ENCODE measurements at regions not wholly inside any gene's neighbourhood (a gene's known extent, or its start where the extent isn't known, plus 50 kb on each side); places are given as distances from the start of the nearest gene placed in this dataset.

DNA sequence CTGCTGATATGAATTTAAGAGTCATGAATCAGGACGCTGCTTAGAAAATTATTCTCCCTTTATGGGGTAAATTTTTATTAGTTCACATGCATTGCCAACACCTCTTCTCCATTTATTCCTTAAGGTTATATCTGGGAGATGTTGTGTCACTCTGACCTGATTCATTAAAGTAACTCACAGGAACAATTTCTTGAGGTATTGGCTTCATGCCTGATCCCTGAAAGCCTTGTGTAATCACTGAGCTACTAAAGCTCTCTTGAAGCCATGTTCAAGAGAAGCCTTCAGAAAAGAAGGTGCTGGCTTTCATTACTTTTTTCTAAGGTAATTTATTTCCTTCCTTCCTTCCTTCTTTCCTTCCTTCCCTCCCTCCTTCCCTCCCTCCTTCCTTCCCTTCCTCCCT, 420.6 kb downstream of the RAB38 start:
- no peak overlapping the region for H3K9ac ChIP-seq
- no peak overlapping the region for H3K4me2 ChIP-seq
- H3K4me3 ChIP-seq: no peak overlapping the region
- no peak overlapping the region for H3K27ac ChIP-seq
- H3K4me1 ChIP-seq: no peaks in the 10 kb centered on the region
- H4K20me1 ChIP-seq: no peaks in the 10 kb centered on the region
- H3K27me3 ChIP-seq: no peaks in the 10 kb centered on the region
- TF ChIP-seq Cebpa-rat (IDR thresholded peaks at IDR 0.05): no peak
- peaks cover 0 to 3% (median 0%) of the 10 kb centered on the region in 11 experiments; a peak in 2 of 22 replicates for H3K9me3 ChIP-seq (replicated peaks in 1 of 11)
- no peaks in the 10 kb centered on the region for H3K36me3 ChIP-seq

DNA sequence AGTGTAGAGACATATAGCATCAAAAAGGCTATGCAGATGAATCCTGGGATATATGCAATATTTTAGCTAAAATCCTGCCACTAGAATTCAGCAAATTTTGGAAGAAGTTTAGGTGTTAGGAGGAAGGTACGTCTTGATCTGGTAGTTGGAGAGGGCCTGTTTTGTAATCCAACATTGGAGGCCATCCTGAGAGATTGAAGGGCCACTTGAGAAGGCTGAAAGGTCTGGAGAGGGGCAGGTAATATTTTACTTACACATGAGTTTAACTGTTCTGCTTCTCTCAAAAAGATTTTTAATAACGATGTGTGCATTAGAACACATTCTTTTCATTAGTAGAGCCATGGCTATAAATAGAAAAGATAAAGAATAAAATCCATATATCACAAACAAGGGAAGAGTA, 422.1 kb downstream of the RAB38 start:
- H3K27ac ChIP-seq: no peak overlapping the region
- no peak overlapping the region for H3K4me3 ChIP-seq
- no peak for TF ChIP-seq Cebpa-rat (IDR thresholded peaks at IDR 0.05)
- H3K36me3 ChIP-seq: no peaks in the 10 kb centered on the region
- peaks cover 0 to 3% (median 0%) of the 10 kb centered on the region in 11 experiments; a peak in 1 of 22 replicates for H3K9me3 ChIP-seq (replicated peaks in 1 of 11)
- no peaks in the 10 kb centered on the region for H3K4me1 ChIP-seq
- H4K20me1 ChIP-seq: no peaks in the 10 kb centered on the region
- H3K27me3 ChIP-seq: no peaks in the 10 kb centered on the region
- H3K9ac ChIP-seq: no peak overlapping the region
- H3K4me2 ChIP-seq: no peak overlapping the region

DNA sequence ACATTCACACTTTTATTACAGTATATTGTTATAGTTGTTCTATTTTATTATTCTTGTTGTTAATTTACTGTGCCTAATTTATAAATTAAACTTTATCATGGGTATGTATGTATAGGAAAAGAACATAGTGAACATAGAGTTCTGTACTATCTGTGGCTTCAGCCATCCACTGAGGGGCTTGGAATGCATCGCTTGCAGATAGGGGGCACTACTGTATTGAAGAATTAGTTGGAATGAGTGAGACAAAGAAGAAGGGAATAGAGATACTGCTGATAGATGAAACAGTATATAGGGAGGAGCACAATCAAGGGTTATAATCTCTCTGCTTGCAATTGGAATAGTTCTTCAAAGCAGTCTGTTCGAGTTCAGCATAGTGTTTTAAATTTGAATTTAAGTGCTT, 432.2 kb downstream of the RAB38 start:
- no peaks in the 10 kb centered on the region for H4K20me1 ChIP-seq
- H3K27me3 ChIP-seq: no peaks in the 10 kb centered on the region
- no peak overlapping the region for H3K4me2 ChIP-seq
- 0 out of 20 replicates have a peak, but pooled peaks cover 0 to 6% (median 0%) of the 10 kb centered on the region in 10 experiments for H3K4me1 ChIP-seq
- H3K4me3 ChIP-seq: no peak overlapping the region
- H3K27ac ChIP-seq: no peak overlapping the region
- no peak overlapping the region for H3K9ac ChIP-seq
- H3K9me3 ChIP-seq (replicated peaks in 1 of 11): no peaks in the 10 kb centered on the region
- no peaks in the 10 kb centered on the region for H3K36me3 ChIP-seq
- no peak for TF ChIP-seq Cebpa-rat (IDR thresholded peaks at IDR 0.05)

DNA sequence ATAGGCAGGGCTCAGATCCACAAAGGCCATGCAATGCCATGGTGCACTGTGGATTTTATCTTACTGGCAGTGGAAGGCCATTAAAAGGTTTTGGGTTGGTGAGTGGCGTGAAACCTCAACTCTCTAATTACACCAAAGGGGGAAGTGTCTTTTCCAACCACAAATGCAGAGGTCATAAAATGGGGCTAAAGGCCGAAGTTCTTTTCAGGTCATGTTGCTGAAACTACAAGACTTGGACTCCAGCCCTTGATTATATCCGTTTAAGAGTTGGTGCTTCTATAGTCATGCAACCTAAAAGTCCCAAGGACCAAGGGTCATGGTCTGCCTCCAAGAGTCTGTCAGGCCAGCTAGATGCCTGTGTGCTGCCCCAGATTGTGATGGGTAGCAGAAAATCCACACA, 434.3 kb downstream of the RAB38 start:
- Histone ChIP-seq H3K4me2 (no peak overlapping the region), H3K4me3 (no peak overlapping the region), H4K20me1 (no peaks in the 10 kb centered on the region), H3K9ac (no peak overlapping the region), H3K4me1 (0 out of 20 replicates have a peak, but pooled peaks cover 0 to 6% (median 0%) of the 10 kb centered on the region in 10 experiments), H3K9me3 (replicated peaks in 1 of 11) (no peaks in the 10 kb centered on the region), H3K27ac (no peak overlapping the region), H3K36me3 (no peaks in the 10 kb centered on the region), H3K27me3 (no peaks in the 10 kb centered on the region)
- no peak for TF ChIP-seq Cebpa-rat (IDR thresholded peaks at IDR 0.05)

DNA sequence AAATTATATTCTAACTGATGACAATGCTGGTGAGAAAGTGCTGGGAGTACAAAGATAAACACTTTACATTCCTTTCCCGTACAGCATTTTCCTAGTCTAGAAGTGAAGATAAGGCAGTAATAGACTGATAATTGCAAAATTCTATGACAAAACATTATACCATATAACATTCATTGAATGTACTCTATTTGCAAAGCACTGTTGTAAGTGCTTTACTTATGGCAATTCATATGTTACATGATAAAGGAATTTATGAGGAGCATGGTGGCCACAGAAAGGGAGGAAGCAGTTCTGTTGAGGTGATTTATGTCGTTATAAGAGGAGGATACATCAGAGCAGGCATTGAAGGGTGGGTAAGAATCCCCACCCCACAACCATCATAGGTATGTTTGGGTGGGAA, 434.8 kb downstream of the RAB38 start:
- Histone ChIP-seq H3K36me3 (no peaks in the 10 kb centered on the region), H3K27ac (no peak overlapping the region), H4K20me1 (no peaks in the 10 kb centered on the region), H3K9ac (no peak overlapping the region), H3K4me3 (no peak overlapping the region), H3K27me3 (no peaks in the 10 kb centered on the region), H3K9me3 (replicated peaks in 1 of 11) (no peaks in the 10 kb centered on the region), H3K4me1 (peaks cover 0 to 7% (median 0%) of the 10 kb centered on the region in 10 experiments; a peak in 4 of 20 replicates), H3K4me2 (no peak overlapping the region)
- TF ChIP-seq Cebpa-rat (IDR thresholded peaks at IDR 0.05): no peak

DNA sequence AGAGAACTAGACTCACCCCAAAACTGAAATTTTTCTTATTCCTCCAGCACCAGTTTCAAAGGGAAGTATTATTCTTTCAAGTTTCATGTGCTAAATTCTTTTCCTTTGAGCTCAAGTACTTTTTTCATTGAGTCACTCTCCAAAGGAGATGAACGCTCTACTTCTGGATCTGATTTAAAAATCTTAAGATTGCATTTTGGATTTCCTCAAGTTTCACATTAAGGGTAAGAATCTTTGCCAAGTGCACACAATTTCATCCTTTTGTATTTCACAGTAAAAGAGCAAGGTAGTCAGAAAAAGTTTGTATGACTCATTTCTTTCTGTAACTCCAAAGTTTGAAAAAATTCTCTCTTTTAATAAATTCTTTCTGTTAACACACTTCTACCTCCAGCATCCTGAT, 435.5 kb downstream of the RAB38 start:
- H3K4me3 ChIP-seq: no peak overlapping the region
- no peaks in the 10 kb centered on the region for H3K27me3 ChIP-seq
- H3K36me3 ChIP-seq: no peaks in the 10 kb centered on the region
- no peaks in the 10 kb centered on the region for H3K9me3 ChIP-seq (replicated peaks in 1 of 11)
- H3K4me1 ChIP-seq: peaks cover 0 to 12% (median 0%) of the 10 kb centered on the region in 10 experiments; a peak in 4 of 20 replicates
- H3K4me2 ChIP-seq: no peak overlapping the region
- no peak for TF ChIP-seq Cebpa-rat (IDR thresholded peaks at IDR 0.05)
- no peak overlapping the region for H3K9ac ChIP-seq
- no peaks in the 10 kb centered on the region for H4K20me1 ChIP-seq
- H3K27ac ChIP-seq: no peak overlapping the region

DNA sequence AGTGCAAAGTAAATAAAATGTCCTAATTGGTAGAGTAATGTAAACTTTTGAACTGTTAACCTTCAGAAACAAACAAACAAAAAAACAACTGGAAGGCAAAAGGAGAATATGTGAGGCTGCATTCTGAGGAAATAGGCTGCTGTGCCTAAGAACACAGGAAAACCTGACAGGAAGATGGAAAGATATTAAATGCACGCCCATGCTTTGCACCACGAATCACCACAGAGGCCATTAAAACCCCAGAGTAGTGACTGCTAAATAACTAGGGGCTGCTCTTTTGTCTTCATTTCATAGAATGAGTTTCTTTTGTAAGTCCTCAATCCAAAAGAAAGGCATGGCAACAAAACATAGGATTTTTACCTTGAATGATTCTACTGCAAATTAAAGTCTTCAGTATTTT, 436.0 kb downstream of the RAB38 start:
- Histone ChIP-seq H3K4me1 (peaks cover 0 to 12% (median 0%) of the 10 kb centered on the region in 10 experiments; a peak in 4 of 20 replicates), H3K9me3 (replicated peaks in 1 of 11) (no peaks in the 10 kb centered on the region), H4K20me1 (no peaks in the 10 kb centered on the region), H3K27me3 (no peaks in the 10 kb centered on the region), H3K4me3 (no peak overlapping the region), H3K36me3 (no peaks in the 10 kb centered on the region), H3K27ac (no peak overlapping the region), H3K4me2 (no peak overlapping the region), H3K9ac (no peak overlapping the region)
- no peak for TF ChIP-seq Cebpa-rat (IDR thresholded peaks at IDR 0.05)

DNA sequence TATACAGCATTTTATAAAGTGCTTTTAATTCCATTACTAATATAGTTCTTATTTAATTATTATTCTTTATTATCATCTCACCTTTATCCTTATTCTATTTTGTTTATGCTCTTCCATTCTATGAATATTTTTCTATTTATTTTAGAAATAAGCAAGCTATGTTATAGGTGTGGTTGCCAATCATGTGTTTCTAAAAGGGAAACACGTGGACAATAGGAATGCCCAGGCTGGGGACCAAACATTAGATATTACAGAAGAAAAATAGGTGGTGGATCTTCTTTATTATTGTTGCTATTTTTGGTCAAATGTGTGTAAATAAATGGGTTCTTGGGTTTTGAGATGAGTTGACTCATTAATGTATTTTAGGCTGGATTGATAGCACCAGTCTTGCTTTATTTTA, 438.3 kb downstream of the RAB38 start:
- Histone ChIP-seq H3K27ac (no peak overlapping the region), H3K36me3 (no peaks in the 10 kb centered on the region), H3K4me2 (no peak overlapping the region), H3K9ac (no peak overlapping the region), H3K4me3 (no peak overlapping the region), H3K9me3 (replicated peaks in 1 of 11) (no peaks in the 10 kb centered on the region), H3K4me1 (peaks cover 0 to 12% (median 0%) of the 10 kb centered on the region in 10 experiments; a peak in 4 of 20 replicates), H4K20me1 (no peaks in the 10 kb centered on the region), H3K27me3 (no peaks in the 10 kb centered on the region)
- no peak for TF ChIP-seq Cebpa-rat (IDR thresholded peaks at IDR 0.05)

DNA sequence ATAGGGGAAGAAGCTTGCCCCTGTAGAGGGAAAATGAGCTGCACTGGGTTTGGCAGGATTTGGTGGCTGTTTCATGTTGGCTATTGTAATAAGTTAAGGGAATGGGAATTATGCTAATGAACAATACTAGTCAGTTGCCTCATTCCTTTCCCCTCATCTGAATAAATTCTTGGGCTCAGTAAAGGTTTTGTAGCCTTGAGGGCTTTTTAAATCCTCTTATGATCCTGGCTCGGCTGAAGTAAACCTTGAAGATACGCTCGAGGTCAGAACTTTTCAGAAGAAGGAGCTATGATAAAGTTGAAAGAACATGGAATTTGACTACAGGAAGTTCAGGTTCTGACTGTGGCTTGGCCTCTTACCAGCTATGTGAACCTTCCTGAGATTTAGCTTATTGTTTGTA, 448.7 kb downstream of the RAB38 start:
- H3K27ac ChIP-seq: no peak overlapping the region
- TF ChIP-seq Cebpa-rat (IDR thresholded peaks at IDR 0.05): no peak
- H3K4me2 ChIP-seq: no peak overlapping the region
- H4K20me1 ChIP-seq: no peaks in the 10 kb centered on the region
- H3K9ac ChIP-seq: no peak overlapping the region
- no peaks in the 10 kb centered on the region for H3K36me3 ChIP-seq
- no peaks in the 10 kb centered on the region for H3K9me3 ChIP-seq (replicated peaks in 1 of 11)
- H3K4me1 ChIP-seq: no peaks in the 10 kb centered on the region
- no peaks in the 10 kb centered on the region for H3K27me3 ChIP-seq
- H3K4me3 ChIP-seq: no peak overlapping the region

DNA sequence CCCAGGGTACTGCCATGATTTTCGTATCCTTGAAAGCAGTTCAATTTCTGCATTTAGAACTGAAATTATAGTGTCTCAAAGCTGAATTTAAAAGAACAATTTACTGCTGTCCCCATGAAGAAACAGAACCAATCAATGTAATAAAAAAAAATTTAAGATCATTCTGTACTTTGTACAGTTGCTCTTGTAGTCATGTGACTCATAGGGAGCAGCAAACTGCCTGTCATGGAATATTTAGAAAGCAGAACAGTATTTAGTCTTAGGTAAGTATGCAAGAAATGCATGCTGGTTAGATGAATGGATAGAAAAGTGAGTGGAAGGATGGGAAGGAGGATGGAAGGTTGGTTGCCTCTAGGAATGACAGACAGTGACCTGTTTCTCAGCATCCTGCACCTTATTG, 450.9 kb downstream of the RAB38 start:
- no peak for TF ChIP-seq Cebpa-rat (IDR thresholded peaks at IDR 0.05)
- Histone ChIP-seq H3K4me1 (peaks cover 0 to 3% (median 0%) of the 10 kb centered on the region in 10 experiments; a peak in 1 of 20 replicates), H3K4me3 (no peak overlapping the region), H4K20me1 (no peaks in the 10 kb centered on the region), H3K36me3 (no peaks in the 10 kb centered on the region), H3K9me3 (replicated peaks in 1 of 11) (no peaks in the 10 kb centered on the region), H3K27me3 (no peaks in the 10 kb centered on the region), H3K9ac (no peak overlapping the region), H3K27ac (no peak overlapping the region), H3K4me2 (no peak overlapping the region)
